Ovary (tissue), 3 donors: ENCODE measurements at regions not wholly inside any gene's neighbourhood (a gene's known extent, or its start where the extent isn't known, plus 50 kb on each side); places are given as distances from the start of the nearest gene placed in this dataset.

Experiments used
- CTCF ChIP-seq, 3 donors: fragments of 450-650 bp in 2 of 3; fragments of 200-600 bp in 1 of 3; IDR thresholded peaks; one replicate each; pipeline versions ENCODE4 v1.5.1 to v1.8.0; 2016 to 2022; ENCODE audit warnings: antibody characterized with exemption in 3 of 3, mild to moderate bottlenecking in 1 of 3
- EP300 ChIP-seq: sonication (generic); formaldehyde crosslinking; IDR thresholded peaks from one replicate; pipeline ENCODE4 v1.6.1; 2017; ENCODE audit warnings: antibody characterized with exemption
- POLR2A ChIP-seq: fragments of 450-650 bp; IDR thresholded peaks from one replicate; pipeline ENCODE4 v1.6.1; 2017; ENCODE audit warnings: antibody characterized with exemption, mild to moderate bottlenecking, moderate library complexity
- donor health status: DM: no; HTN: no; CAD: no.

- TF ChIP-seq POLR2A (no peak), CTCF (IDR thresholded peaks at IDR 0.05) (no peak), EP300 (no peak)
Measured at GRCh38 chr6:54574671-54575070, 266.4 kb downstream of the TINAG start.
